ENCODE measurements at regions not wholly inside any gene's neighbourhood (a gene's known extent, or its start where the extent isn't known, plus 50 kb on each side); places are given as distances from the start of the nearest gene placed in this dataset.
A peak's percentile ranks its signal among the peaks of the same experiment; 100 is the strongest.

DNA sequence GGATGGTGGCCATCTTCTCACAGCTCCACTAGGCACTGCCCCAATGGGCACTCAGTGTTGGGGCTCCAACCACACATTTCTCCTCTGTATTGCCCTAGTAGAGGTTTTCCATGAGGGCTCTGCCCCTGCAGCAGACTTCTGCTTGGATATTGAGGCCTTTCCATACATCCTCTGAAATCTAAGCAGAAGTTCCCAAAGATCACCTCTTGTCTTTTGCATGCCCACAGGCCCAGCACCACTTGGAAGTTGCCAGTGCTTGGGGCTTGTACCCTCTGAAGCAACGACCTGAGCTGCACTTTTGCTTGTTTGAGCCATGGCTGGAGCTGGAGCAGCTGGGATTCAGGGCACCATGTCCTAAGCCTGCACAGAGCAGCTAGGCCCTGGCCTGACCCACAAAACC, 189.1 kb upstream of the EYS start:
- DNase-seq (ENCODE audit: insufficient read length, low spot score), result no peak
- no peak for FAIRE-seq

DNA sequence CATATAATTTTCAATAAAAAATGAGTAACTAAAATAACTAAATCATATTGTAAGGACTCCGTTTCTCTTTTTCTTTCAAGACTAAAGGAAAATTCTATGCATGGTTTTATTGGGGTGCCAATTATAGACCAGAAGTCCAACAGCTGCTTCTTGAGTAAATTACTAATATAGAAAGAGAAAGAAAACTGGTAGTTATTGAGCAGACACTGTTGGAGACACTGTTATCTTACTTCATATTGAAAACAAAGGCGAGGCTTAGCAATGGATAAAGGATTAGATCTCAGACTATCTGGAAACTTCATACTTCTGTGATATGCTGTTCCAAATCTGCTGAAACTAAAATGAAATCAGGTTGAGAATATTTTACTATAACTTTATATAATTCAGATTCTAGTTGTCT, 169.6 kb upstream of the EYS start:
- DNase-seq (ENCODE audit: insufficient read length, low spot score) (no peak), FAIRE-seq (no peak)

DNA sequence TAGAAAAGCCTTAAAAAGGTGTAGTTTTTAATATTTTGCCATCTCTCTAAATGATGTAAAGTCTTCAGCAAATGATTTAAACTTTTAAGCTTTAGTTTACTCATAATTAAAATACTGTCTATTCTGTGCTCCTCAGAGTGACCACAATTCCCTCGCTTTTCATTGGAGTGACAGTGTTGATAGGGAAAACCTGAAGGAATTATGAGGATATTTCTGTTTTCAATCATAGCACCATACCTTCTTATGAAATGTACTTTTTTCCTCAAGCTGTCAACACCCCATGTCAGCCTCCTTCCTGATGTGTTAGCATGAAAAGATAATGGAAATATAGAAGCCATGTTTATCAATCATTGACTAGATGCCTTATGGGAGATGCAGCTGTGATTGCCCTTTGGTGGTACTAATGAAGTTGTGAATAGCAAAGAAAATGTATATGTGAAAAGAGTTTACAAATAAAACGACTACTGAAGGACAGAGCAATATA, 145.4 kb upstream of the EYS start:
- no peak for FAIRE-seq
- no peak for DNase-seq (ENCODE audit: insufficient read length, low spot score)

DNA sequence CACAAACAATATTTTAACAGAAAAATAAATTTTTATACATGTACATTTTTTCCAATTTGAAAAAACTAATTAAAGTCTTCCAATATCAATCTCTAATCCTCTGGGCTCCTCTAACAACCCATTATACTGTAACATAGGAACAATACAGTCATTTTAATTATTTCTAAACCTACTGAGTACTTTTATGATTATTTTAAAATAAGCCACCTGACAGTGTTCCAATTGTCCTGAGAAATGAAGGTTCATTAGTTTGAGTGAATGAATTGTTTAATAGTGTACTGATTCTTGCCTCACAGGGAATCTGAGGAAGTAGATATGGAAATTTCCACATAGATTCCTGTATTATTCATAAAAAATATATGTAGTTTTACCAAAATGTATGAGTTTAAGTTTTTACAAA, 123.1 kb upstream of the EYS start:
- DNase-seq (ENCODE audit: insufficient read length, low spot score) (no peak), FAIRE-seq (no peak)

GRCh38 chr6:65819152-65819551, 112.1 kb upstream of the EYS start:
- FAIRE-seq, result no peak
- no peak for DNase-seq (ENCODE audit: insufficient read length, low spot score)

GRCh38 chr6:65818576-65818975, 111.5 kb upstream of the EYS start:
- no peak for FAIRE-seq
- no peak for DNase-seq (ENCODE audit: insufficient read length, low spot score)

GRCh38 chr6:65816991-65817390, 110.0 kb upstream of the EYS start:
- DNase-seq (ENCODE audit: insufficient read length, low spot score) (no peak), FAIRE-seq (no peak)

- no peak for FAIRE-seq
- DNase-seq (ENCODE audit: insufficient read length, low spot score), result no peak
Measured at GRCh38 chr6:65814071-65814470, 107.0 kb upstream of the EYS start.

- DNase-seq (ENCODE audit: insufficient read length, low spot score) (no peak), FAIRE-seq (no peak)
Measured at GRCh38 chr6:65803186-65803585, 96.2 kb upstream of the EYS start.

DNA sequence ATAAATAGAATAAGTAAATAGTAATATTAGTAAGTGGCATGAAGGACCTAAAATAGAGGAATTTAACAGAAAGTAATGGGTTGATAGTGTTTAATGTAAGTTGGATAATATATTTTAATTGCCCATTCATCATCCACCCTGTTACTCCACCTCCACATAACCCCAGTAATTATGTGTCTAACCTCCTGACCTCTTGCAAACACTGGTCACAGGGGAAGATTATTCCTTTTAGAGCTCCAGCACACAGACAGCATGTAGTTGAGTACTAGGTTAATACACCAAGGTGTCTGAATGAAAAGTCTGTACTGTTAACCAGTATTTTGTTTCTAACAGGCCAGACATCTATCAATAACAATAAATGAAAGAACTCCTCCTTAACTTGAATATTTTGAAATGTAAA, 92.4 kb upstream of the EYS start:
- FAIRE-seq (no peak), DNase-seq (ENCODE audit: insufficient read length, low spot score) (no peak)

DNA sequence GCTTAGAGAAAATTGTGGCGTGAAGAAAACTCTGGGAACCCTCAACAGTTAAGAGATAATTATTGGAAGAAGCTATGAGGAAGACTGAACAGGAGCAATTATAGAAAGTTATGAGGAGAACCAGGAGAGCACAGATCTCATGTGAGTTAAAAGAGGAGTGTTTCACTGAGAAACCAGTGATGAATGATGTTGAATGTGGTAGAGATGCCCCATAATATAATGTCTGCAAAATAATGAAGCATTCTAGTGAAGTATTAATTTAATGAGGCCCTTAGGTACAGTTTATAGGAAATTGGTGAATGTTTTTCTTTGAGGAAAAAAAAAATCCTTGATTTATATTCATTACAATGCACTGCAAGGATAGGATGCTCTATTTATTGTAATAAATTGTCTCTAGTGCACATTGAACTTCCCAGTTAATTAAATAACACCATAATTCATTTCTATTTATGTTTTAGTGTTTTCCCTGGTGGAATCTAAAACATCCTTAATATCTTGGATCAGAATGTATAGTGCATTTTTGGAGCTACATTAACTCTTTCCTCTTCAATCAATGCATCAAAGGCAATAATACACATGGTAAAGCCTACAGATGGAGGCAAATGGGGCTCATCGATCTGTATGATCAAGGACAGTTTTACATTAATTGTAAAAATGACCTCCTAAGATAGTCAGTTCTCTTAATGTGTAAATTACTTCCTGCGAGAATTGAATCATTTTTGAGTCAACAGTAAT, 91.4 kb upstream of the EYS start:
- FAIRE-seq, result no peak
- no peak for DNase-seq (ENCODE audit: insufficient read length, low spot score)

DNA sequence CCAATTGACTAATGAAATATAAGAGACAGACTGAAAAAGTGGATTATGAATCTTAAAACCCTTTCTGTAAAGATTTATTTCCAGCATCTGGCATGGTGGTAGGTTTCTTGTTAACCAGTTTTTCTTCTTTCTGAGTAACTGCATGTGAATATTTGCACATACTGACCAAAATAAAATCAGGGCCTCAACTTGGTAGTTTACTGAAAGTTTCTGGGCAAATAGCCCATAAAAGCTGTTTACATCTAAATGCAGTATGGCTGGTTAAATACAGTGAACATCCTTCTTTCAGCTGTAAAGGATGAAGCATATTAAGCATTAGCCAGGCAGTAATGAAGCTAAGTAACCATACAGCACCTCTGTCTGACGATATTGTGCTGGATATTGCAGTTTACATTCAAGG, 83.6 kb upstream of the EYS start:
- FAIRE-seq, result no peak
- no peak for DNase-seq (ENCODE audit: insufficient read length, low spot score)

- FAIRE-seq, result no peak
- DNase-seq (ENCODE audit: insufficient read length, low spot score), result no peak
Measured at GRCh38 chr6:65787787-65788186, 80.8 kb upstream of the EYS start.

DNA sequence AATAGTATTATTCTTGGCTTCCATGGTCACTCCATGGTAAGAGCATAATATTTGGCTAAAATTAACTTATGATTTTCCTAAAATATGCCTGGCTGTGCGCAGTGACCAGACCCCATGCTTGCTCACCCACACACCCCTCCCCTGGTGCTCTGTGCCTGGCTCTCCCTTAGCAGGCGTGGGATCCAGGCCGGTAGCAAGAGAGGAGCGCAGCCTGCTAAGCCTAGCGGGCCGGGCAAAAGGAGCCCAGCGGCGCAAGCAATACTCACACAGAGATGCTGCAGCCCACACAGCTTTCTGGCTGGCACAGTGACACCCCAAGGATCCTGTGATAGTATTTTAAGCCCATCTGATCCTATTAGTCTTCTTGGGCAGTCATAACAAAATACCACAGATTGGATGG, 79.8 kb upstream of the EYS start:
- DNase-seq (ENCODE audit: insufficient read length, low spot score) (no peak), FAIRE-seq (no peak)

- DNase-seq (ENCODE audit: insufficient read length, low spot score) (no peak), FAIRE-seq (no peak)
Measured at GRCh38 chr6:65780691-65781090, 73.7 kb upstream of the EYS start.

GRCh38 chr6:65776332-65776731, 69.3 kb upstream of the EYS start:
- FAIRE-seq (no peak), DNase-seq (ENCODE audit: insufficient read length, low spot score) (no peak)

DNA sequence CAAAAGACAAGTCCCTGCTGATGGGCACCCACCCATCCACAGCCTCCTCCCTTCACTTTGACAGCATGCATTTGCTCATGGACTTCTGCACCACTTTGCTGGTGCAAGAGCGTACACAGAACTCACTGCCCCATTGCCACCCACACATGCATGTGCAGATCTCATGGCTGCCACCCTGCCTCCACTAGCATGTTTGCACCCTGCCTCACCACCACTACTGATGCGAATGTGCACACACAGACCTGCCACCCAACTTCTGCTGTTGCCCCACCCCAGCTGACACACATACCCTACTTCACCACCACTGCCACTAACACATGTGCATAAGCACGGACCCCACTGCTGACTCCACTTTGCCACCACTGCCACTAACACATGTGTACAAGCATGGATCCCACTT, 64.9 kb upstream of the EYS start:
- DNase-seq (ENCODE audit: insufficient read length, low spot score) (no peak), FAIRE-seq (peak; percentile 54)

DNA sequence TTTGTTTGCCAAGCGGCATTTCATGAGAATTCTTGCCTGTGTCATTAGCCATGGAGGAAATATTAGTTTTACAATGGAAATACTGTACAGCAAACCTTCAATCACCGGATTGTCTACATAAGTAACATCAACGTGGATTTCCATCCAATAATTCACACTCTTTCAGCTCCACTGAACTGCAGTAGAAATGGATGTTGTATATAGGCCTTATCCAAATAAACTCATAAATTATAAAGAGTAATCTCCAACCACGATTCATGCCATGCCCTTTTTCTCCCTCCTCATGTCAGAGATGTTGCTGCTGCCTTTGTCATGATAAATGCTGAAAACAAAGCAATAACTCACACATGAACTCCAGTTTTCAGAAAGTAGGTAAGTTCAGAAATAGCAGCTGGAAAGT, 54.9 kb upstream of the EYS start:
- no peak for DNase-seq (ENCODE audit: insufficient read length, low spot score)
- no peak for FAIRE-seq

DNA sequence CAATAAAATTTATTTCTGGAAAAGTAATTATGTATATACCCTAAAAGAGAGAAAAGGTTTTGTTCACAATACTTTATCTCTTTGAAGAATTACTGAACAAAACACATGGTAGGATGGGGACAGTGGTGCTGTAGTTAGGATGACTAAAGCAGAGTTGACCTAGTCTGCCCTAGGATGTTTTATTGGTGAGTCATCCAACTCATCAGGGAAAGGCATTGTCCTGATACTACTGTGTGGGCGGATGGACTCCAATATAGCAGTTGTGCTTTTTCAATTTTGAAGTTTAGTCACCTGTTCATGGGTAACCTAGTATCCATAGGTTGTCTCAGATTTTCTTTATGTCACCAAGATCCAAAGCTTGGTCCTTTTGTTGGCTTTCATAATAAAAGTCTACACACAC, 53.3 kb upstream of the EYS start:
- DNase-seq (ENCODE audit: insufficient read length, low spot score) (peak; percentile 24), FAIRE-seq (no peak)
